Stimulated activated CD8-positive, alpha-beta memory T cell treated with anti-CD3 and anti-CD28 coated beads, Interleukin-7, amount 100 ng/mL, for 1 hour (primary cell): ENCODE measurements at regions not wholly inside any gene's neighbourhood (a gene's known extent, or its start where the extent isn't known, plus 50 kb on each side); places are given as distances from the start of the nearest gene placed in this dataset.

ENCODE experiments used
- DNase-seq, 2 donors: peaks; one replicate each; pipeline ENCODE4 v3.0.0-alpha.2; 2020; ENCODE audit warnings: low read depth in 2 of 2

- no peak for DNase-seq
These were observed 150.5 kb upstream of the HS6ST1 start for GRCh38 chr2:128469203-128469602.

- no peak for DNase-seq
These were observed 151.2 kb upstream of the HS6ST1 start for GRCh38 chr2:128469875-128470274.

- DNase-seq: no peak
These were observed 154.1 kb upstream of the HS6ST1 start for GRCh38 chr2:128472789-128473174.

- DNase-seq: no peak
These were observed 154.7 kb upstream of the HS6ST1 start for GRCh38 chr2:128473175-128474035.

GRCh38 chr2:128474036-128474955 lies 155.6 kb upstream of the HS6ST1 start:
- DNase-seq: no peak

GRCh38 chr2:128474962-128475361 lies 156.3 kb upstream of the HS6ST1 start:
- DNase-seq: no peak

GRCh38 chr2:128475427-128476211 lies 157.0 kb upstream of the HS6ST1 start:
- no peak for DNase-seq

GRCh38 chr2:128477026-128477820 lies 158.6 kb upstream of the HS6ST1 start:
- no peak for DNase-seq

GRCh38 chr2:128477891-128478290 lies 159.2 kb upstream of the HS6ST1 start:
- DNase-seq: no peak

GRCh38 chr2:128485761-128486639 lies 167.3 kb upstream of the HS6ST1 start:
- DNase-seq: no peak

- DNase-seq: no peak
These were observed 168.1 kb upstream of the HS6ST1 start for GRCh38 chr2:128486640-128487375.

GRCh38 chr2:128487650-128488387 lies 169.2 kb upstream of the HS6ST1 start:
- DNase-seq: no peak

GRCh38 chr2:128488434-128488833 lies 169.8 kb upstream of the HS6ST1 start:
- DNase-seq: no peak

GRCh38 chr2:128489526-128490273 lies 171.0 kb upstream of the HS6ST1 start:
- DNase-seq: no peak

GRCh38 chr2:128490321-128490720 lies 171.7 kb upstream of the HS6ST1 start:
- DNase-seq: no peak

- DNase-seq: no peak
These were observed 172.4 kb upstream of the HS6ST1 start for GRCh38 chr2:128490881-128491691.

GRCh38 chr2:128491692-128492244 lies 173.1 kb upstream of the HS6ST1 start:
- DNase-seq: no peak
